HL-60 (cell line): ENCODE measurements at regions not wholly inside any gene's neighbourhood (a gene's known extent, or its start where the extent isn't known, plus 50 kb on each side); places are given as distances from the start of the nearest gene placed in this dataset.
"Not testable (repeated sequence)": the region's sequence is repeated elsewhere in the genome, so short reads cannot be mapped to it uniquely, and the experiment has no call there.

Experiments
- CTCF ChIP-seq: IDR thresholded peaks from one replicate; pipeline ENCODE4 v1.5.1; 2011; ENCODE audit warnings: low read length, control low read depth, inconsistent platforms; ENCODE audit not compliant: insufficient read depth
- POLR2AphosphoS5 ChIP-seq: IDR thresholded peaks from 2 replicates; pipeline ENCODE4 v1.6.1; 2012; ENCODE audit warnings: low read depth
- REST ChIP-seq: IDR thresholded peaks from 2 replicates; pipeline ENCODE4 v1.6.1; 2012; ENCODE audit warnings: low read depth; ENCODE audit not compliant: insufficient replicate concordance

- not testable (repeated sequence) for TF ChIP-seq REST, CTCF, POLR2AphosphoS5
These were observed 454.5 kb downstream of the KLHL4 start for GRCh38 chrX:87972121-87972520.
